ENCODE measurements at regions not wholly inside any gene's neighbourhood (a gene's known extent, or its start where the extent isn't known, plus 50 kb on each side); places are given as distances from the start of the nearest gene placed in this dataset.

- TF ChIP-seq, protein P1, sequence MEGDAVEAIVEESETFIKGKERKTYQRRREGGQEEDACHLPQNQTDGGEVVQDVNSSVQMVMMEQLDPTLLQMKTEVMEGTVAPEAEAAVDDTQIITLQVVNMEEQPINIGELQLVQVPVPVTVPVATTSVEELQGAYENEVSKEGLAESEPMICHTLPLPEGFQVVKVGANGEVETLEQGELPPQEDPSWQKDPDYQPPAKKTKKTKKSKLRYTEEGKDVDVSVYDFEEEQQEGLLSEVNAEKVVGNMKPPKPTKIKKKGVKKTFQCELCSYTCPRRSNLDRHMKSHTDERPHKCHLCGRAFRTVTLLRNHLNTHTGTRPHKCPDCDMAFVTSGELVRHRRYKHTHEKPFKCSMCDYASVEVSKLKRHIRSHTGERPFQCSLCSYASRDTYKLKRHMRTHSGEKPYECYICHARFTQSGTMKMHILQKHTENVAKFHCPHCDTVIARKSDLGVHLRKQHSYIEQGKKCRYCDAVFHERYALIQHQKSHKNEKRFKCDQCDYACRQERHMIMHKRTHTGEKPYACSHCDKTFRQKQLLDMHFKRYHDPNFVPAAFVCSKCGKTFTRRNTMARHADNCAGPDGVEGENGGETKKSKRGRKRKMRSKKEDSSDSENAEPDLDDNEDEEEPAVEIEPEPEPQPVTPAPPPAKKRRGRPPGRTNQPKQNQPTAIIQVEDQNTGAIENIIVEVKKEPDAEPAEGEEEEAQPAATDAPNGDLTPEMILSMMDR (IDR thresholded peaks at IDR 0.05): no peak
- no peak for TF ChIP-seq POLR2A (IDR thresholded peaks at IDR 0.05)
Measured at GRCh38 chr14:39984323-39984722, 552.1 kb upstream of the FBXO33 start.
